ENCODE measurements at regions not wholly inside any gene's neighbourhood (a gene's known extent, or its start where the extent isn't known, plus 50 kb on each side); places are given as distances from the start of the nearest gene placed in this dataset.

DNA sequence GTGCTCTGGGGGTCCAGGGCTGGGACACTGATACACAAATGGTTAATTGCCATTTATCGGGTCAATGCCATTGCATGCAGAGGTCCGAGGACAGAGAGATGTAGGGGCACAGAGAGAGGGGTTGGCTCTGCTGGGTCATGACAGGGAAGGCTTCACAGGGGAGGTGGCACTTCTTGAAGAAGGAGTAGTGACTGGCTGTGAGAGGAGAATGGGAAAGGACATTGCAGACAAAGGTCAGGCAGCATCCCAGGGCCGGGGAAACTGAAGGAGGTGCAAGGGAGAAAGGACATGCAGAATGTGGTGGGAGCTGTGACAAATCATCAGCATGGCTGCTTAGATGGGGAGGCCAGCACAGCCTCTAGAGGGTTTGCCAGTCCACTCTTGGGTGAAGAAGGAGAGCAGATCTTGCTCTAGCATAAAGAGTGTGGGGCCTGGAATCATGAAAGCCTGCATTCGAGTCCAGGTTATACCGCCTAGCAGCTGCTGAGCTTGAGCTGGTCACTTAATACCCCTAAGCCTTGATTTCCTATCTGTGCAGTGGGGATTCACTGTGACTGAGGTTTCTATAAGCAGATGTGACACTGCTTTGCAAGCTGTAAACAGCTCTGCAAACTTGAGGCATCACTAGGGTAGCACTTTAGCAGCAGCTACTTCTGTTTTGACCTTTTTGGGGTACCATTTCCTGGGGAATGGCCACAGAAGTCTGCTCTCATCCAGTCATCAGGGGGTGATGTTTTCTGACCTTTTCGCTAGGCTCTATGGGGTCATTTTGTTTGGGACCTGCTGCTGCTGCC is 59.2 kb upstream of the EPS8L3 start:
- no peak for TF ChIP-seq NFE2L2 (conservative IDR thresholded peaks at IDR 0.05; ENCODE audit: low read length)
- no peak for TF ChIP-seq CBX2 (IDR thresholded peaks at IDR 0.05; ENCODE audit: borderline replicate concordance, low read depth)
- TF ChIP-seq, protein P1, sequence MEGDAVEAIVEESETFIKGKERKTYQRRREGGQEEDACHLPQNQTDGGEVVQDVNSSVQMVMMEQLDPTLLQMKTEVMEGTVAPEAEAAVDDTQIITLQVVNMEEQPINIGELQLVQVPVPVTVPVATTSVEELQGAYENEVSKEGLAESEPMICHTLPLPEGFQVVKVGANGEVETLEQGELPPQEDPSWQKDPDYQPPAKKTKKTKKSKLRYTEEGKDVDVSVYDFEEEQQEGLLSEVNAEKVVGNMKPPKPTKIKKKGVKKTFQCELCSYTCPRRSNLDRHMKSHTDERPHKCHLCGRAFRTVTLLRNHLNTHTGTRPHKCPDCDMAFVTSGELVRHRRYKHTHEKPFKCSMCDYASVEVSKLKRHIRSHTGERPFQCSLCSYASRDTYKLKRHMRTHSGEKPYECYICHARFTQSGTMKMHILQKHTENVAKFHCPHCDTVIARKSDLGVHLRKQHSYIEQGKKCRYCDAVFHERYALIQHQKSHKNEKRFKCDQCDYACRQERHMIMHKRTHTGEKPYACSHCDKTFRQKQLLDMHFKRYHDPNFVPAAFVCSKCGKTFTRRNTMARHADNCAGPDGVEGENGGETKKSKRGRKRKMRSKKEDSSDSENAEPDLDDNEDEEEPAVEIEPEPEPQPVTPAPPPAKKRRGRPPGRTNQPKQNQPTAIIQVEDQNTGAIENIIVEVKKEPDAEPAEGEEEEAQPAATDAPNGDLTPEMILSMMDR (IDR thresholded peaks at IDR 0.05): no peak
- no peak for TF ChIP-seq EHF (CRISPR knock-in tag; IDR thresholded peaks at IDR 0.05)
- no peak for TF ChIP-seq HOXA7 (CRISPR knock-in tag; IDR thresholded peaks at IDR 0.05)

Data from A549 (cell line).